Kidney capillary endothelial cell (primary cell): ENCODE measurements at regions not wholly inside any gene's neighbourhood (a gene's known extent, or its start where the extent isn't known, plus 50 kb on each side); places are given as distances from the start of the nearest gene placed in this dataset.
"Not testable (repeated sequence)": the region's sequence is repeated elsewhere in the genome, so short reads cannot be mapped to it uniquely, and the experiment has no call there.

ENCODE experiments used
- DNase-seq: peaks from one replicate; pipeline ENCODE4 v3.0.0-alpha.2; 2018; ENCODE audit warnings: low spot score

GRCh38 chr16:51851111-51851510, 695.8 kb downstream of the TOX3 start:
- no peak for DNase-seq

GRCh38 chr16:51849715-51850114, 697.2 kb downstream of the TOX3 start:
- no peak for DNase-seq

- no peak for DNase-seq
Measured at GRCh38 chr16:51845586-51846305, 694.7 kb upstream of the SALL1 start.

- peak; percentile 50 for DNase-seq
Measured at GRCh38 chr16:51839727-51840462, 688.8 kb upstream of the SALL1 start.

- DNase-seq, result no peak
Measured at GRCh38 chr16:51834794-51835193, 683.7 kb upstream of the SALL1 start.

- no peak for DNase-seq
Measured at GRCh38 chr16:51834133-51834532, 683.1 kb upstream of the SALL1 start.

- DNase-seq, result no peak
Measured at GRCh38 chr16:51831595-51832367, 680.7 kb upstream of the SALL1 start.

DNA sequence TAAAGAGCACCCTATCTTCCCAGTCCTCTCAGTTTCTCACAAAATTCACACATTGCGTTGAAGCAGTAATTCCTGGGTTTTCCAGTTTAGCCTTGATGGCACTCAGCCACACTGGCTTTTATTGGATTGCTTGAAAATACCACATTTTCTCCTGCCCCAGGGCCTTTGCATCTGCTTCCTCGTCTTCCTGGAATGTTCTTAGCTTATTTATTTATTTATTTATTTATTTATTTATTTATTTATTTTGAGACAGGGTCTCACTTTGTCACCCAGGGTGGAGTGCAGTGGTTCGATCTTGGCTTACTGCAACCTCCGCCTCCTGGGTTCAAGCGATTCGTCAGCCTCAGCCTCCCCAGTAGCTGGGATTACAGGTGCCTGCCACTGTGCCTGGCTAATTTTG, 680.0 kb upstream of the SALL1 start:
- DNase-seq, result not testable (repeated sequence)

DNA sequence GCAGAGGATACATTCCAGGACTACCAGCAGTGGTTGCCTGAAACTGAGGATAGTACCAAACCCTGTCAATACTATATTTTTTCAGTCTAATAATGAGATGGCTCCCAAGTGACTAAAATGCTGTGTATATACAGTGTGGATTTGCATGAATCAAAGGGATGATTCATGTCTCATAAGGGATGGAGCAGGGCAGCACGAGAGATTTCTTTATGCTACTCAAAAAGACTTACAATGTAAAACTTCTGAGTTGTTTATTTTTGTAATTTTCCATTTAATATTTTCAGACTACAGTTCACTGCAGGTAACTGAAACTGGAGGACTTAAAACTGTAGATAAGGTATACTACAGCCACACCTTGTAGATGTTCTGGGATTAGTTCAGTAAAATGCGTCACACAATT, 674.7 kb upstream of the SALL1 start:
- DNase-seq, result no peak

DNA sequence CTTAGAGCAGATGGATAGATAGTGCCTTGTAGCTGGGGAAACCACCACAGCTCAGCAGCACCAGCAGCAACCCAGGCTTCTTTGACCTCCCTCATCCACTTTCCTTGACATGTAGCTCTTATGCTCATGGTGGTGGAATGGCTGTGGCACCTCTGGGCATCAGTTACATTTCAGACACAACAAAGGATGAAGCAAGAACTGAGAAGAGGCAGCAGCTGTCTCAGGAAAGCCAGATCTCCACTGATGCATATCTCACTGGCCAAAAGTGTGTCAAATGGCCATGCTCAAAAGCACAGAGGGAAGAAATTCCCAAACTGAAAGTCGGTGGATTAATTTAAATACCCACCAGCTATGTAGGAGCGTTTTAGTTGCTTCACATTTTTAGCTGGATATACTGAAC, 671.4 kb upstream of the SALL1 start:
- DNase-seq, result no peak

GRCh38 chr16:51821527-51821926, 670.5 kb upstream of the SALL1 start:
- DNase-seq, result no peak

DNA sequence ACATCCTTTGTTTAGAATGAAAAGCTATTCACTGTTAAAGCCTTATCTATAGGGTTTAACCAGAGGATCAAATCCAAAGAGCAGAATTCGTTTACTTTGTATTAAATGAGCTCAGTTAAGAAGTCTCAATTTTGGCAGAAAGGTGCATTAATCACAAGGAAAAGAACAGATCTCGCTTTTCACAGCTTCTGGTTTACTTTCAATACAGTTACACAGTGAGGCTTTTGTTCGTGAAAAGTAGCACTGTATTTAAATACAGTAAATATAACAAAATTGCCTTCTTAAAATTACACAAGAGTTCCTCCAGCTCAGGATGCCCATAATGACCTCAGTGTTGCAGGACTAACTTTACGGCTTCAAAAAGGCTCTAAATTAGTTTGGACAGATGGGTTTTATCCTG, 669.1 kb upstream of the SALL1 start:
- DNase-seq, result no peak

DNA sequence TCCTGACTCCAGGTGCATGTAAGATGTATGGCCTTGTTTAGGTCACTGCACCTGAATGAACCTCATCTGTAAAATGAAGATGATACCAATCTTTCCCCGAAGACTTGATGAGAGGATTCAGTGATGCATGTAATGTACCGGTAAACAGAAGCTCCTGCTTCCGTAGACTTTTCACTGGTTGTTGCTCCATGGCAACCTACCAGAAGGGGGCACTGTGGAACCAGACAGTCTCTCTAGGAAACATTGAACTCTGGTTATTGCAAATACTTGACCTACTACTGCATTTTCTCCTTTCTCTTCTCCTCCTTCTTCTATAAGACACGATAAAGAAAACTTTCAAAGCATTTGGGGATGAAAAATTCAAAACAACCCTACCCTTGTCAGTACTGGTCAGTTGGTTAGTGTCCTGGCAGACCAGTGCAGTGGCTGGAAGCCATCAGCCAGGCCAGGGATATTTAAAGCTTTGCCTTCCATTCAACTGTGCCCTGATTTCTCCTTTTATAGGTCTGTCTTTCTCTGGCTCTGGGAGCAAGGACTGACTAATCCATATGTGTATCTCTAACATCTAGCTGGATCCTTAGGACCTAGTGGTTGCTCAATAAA, 667.4 kb upstream of the SALL1 start:
- peak; percentile 66 for DNase-seq

GRCh38 chr16:51816929-51817328, 665.9 kb upstream of the SALL1 start:
- DNase-seq, result no peak

GRCh38 chr16:51815523-51815922, 664.5 kb upstream of the SALL1 start:
- no peak for DNase-seq

DNA sequence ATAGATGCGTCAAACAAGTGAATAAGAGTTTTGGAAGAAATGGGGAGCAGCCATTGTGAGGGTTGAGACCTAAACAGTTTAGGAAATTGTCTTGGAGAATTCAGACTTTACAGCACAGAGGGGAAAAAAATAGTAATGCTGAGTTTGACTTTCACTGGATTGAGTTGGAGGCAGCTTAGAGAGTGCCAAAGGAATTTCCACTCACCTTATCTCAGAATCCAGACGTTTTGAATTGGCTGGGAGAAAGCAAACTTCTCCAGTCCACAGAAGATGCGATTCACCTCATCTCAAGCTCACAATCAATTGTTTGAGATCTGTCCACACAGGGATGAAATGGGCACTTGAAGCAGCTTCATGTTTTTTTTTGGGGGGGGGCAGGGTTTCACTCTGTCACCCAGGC, 663.5 kb upstream of the SALL1 start:
- no peak for DNase-seq

- DNase-seq, result no peak
Measured at GRCh38 chr16:51813609-51814008, 662.5 kb upstream of the SALL1 start.

DNA sequence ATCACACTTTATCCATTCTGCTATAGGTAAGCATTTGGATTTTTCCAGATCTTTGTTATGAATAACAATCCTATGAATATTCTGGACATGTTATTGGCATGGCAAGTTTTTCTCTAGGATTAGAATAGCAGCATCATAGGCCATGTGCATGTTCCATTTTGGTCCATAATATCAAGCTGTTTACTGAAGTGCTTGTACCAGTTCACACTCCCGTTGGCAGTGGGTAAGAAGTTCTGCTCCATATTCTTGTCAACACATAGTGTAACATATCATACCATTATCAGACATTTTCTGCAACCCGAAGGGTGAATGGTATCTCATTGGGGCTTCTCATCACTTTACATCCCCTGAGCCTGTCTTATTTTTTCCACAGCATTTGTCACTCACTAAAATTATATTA, 661.9 kb upstream of the SALL1 start:
- no peak for DNase-seq

GRCh38 chr16:51807551-51807950, 656.5 kb upstream of the SALL1 start:
- no peak for DNase-seq

GRCh38 chr16:51801635-51802034, 650.6 kb upstream of the SALL1 start:
- no peak for DNase-seq

DNA sequence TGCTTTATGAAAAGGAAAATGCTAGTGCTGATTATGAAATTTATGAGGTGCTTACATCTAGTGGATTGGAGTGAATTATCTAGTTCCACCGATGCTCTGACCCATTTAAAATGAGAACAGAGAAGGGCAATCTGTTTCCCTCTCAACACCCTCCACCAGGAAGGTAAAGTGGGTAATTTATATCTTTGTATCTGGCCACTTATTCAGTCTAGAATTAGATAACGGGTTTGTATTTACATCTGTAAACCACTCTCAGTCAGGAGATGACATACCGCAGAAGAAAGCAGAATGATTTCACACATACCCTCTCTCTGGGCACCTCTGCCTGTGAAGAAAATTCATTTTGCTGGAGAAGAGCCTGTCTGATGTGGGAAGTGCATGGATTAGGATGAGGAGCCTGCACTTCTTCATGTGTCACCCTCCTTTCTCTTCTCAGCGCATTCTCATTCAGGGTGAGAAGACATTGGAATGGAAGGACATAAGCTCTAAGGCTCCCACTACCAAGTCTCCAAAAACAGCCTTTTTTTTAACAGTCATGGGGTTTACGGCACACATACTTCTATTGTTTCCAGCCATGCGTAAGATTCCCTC, 646.7 kb upstream of the SALL1 start:
- DNase-seq, result no peak

DNA sequence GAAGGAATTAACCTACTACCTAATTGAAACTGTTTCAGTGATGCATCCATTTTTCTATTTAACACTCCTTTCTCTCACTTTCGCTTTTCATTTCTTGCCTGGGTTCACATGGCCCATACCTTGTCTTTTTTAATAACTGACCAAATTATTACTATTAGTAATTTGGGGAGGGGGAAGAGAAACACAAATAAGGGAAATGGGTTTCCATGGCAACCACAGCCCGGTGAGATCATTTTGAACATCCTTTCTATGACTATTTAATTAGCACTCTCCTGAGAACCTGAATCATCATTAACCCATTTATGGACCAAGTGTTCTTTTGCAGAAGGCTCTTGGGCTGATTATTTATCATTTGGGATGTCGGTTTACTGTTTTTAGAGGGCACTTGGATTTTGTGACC, 628.2 kb upstream of the SALL1 start:
- DNase-seq, result no peak
